HEK293 (cell line): ENCODE measurements at regions not wholly inside any gene's neighbourhood (a gene's known extent, or its start where the extent isn't known, plus 50 kb on each side); places are given as distances from the start of the nearest gene placed in this dataset.

ENCODE experiments used
- CTCF ChIA-PET: fragments of 350-600 bp; formaldehyde crosslinking; extraction: SDS; loops from one replicate; lab custom pipeline; 2021; ENCODE audit warnings: antibody characterized with exemption; lab: Yijun Ruan, JAX
- POLR2A ChIA-PET: fragments of 300-600 bp; formaldehyde crosslinking; extraction: SDS; loops from one replicate; lab custom pipeline; 2020; ENCODE audit warnings: antibody characterized with exemption, inconsistent platforms; lab: Yijun Ruan, JAX
- H3K27ac ChIP-seq: fragments of 200-500 bp; sonication (Bioruptor generic); 2 replicates; pipeline ENCODE4 v1.5.1; 2014; ENCODE audit warnings: low read depth, low read length, control low read depth, inconsistent platforms; ENCODE audit errors: extremely low read depth
- H3K36me3 ChIP-seq, 2 experiments: fragments of 200-500 bp in 1 of 2; sonication (Bioruptor generic) in 1 of 2; 1 replicate in 1 of 2; 2 replicates in 1 of 2; pipeline ENCODE4 v1.5.1; 2014 to 2017; ENCODE audit warnings: inconsistent platforms in 2 of 2, low read length in 2 of 2; ENCODE audit not compliant: control insufficient read depth in 2 of 2, insufficient read depth in 1 of 2
- H3K4me1 ChIP-seq: fragments of 200-500 bp; sonication (Bioruptor generic); 2 replicates; pipeline ENCODE4 v1.5.1; 2014; ENCODE audit warnings: mild to moderate bottlenecking, low read length, inconsistent platforms; ENCODE audit not compliant: control insufficient read depth, insufficient read depth
- H3K4me3 ChIP-seq: 2 replicates; pipeline ENCODE4 v1.5.1; 2011; ENCODE audit warnings: low read depth, mild to moderate bottlenecking, control low read depth, low read length, moderate library complexity
- H3K9me3 ChIP-seq: fragments of 200-500 bp; sonication (Bioruptor generic); 2 replicates; pipeline ENCODE4 v1.5.1; 2014; ENCODE audit warnings: low read depth, low read length, inconsistent platforms; ENCODE audit not compliant: control insufficient read depth, insufficient read depth
- KLF17 ChIP-seq: fragments of 450-650 bp; formaldehyde crosslinking; IDR thresholded peaks from 2 replicates; pipeline ENCODE4 v1.5.1; 2016; ENCODE audit warnings: missing biosample characterization, missing genetic modification characterization
- MEIS1 ChIP-seq: sonication (generic); formaldehyde crosslinking; IDR thresholded peaks from 2 replicates; pipeline ENCODE4 v1.8.1; 2022; ENCODE audit warnings: missing genetic modification reagents, mild to moderate bottlenecking, borderline replicate concordance
- PRDM1 ChIP-seq: fragments of 450-650 bp; formaldehyde crosslinking; IDR thresholded peaks from 2 replicates; pipeline ENCODE4; 2016; ENCODE audit warnings: missing biosample characterization, missing genetic modification characterization
- REST ChIP-seq: fragments of 450-650 bp; formaldehyde crosslinking; IDR thresholded peaks from 2 replicates; pipeline ENCODE4 v1.5.1; 2016; ENCODE audit warnings: missing biosample characterization, missing genetic modification characterization
- SETDB1 ChIP-seq: IDR thresholded peaks from one replicate; pipeline ENCODE4 v1.6.1; 2017; ENCODE audit warnings: mild to moderate bottlenecking, low read length, moderate library complexity, mixed read lengths; ENCODE audit not compliant: insufficient read length
- SP7 ChIP-seq: fragments of 450-650 bp; formaldehyde crosslinking; IDR thresholded peaks from 2 replicates; pipeline ENCODE4 v1.5.1; 2016; ENCODE audit warnings: missing biosample characterization, missing genetic modification characterization
- ZEB2 ChIP-seq: fragments of 450-650 bp; formaldehyde crosslinking; IDR thresholded peaks from 2 replicates; pipeline ENCODE4 v1.5.1; 2016; ENCODE audit warnings: missing biosample characterization, missing genetic modification characterization
- ZNF114 ChIP-seq: fragments of 450-650 bp; formaldehyde crosslinking; IDR thresholded peaks from 2 replicates; pipeline ENCODE4 v1.5.0; 2017; ENCODE audit warnings: missing biosample characterization, missing genetic modification characterization
- ZNF175 ChIP-seq: fragments of 450-650 bp; formaldehyde crosslinking; IDR thresholded peaks from 2 replicates; pipeline ENCODE4 v1.5.1; 2016; ENCODE audit warnings: missing biosample characterization, missing genetic modification characterization
- ZNF266 ChIP-seq: fragments of 450-650 bp; formaldehyde crosslinking; IDR thresholded peaks from 2 replicates; pipeline ENCODE4 v1.5.1; 2016; ENCODE audit warnings: missing biosample characterization, missing genetic modification characterization, low read depth
- ZNF280D ChIP-seq: fragments of 450-650 bp; formaldehyde crosslinking; IDR thresholded peaks from 2 replicates; pipeline ENCODE4 v1.5.1; 2016; ENCODE audit warnings: missing biosample characterization, missing genetic modification characterization
- ZNF449 ChIP-seq: fragments of 450-650 bp; formaldehyde crosslinking; IDR thresholded peaks from 2 replicates; pipeline ENCODE4 v1.5.1; 2017; ENCODE audit warnings: missing biosample characterization, mild to moderate bottlenecking, missing genetic modification characterization, moderate library complexity
- ZNF518A ChIP-seq: fragments of 450-650 bp; formaldehyde crosslinking; conservative IDR thresholded peaks from 2 replicates; pipeline ENCODE4 v1.5.1; 2016; ENCODE audit warnings: low read depth, missing biosample characterization, missing genetic modification characterization
- ZNF76 ChIP-seq: fragments of 450-650 bp; formaldehyde crosslinking; IDR thresholded peaks from 2 replicates; pipeline ENCODE4; 2016; ENCODE audit warnings: low read depth, missing biosample characterization, missing genetic modification characterization, borderline replicate concordance
- ZSCAN16 ChIP-seq: fragments of 450-650 bp; formaldehyde crosslinking; IDR thresholded peaks from 2 replicates; pipeline ENCODE4 v1.5.1; 2016; ENCODE audit warnings: missing biosample characterization, missing genetic modification characterization
- ZXDB ChIP-seq: fragments of 450-650 bp; formaldehyde crosslinking; IDR thresholded peaks from 2 replicates; pipeline ENCODE4 v1.5.1; 2016; ENCODE audit warnings: missing biosample characterization, missing genetic modification characterization

GRCh38 chr12:65667932-65668331, 156.4 kb upstream of the HMGA2 start (continued):
- TF ChIP-seq ZNF449 (no peak), ZNF175 (no peak), KLF17 (no peak), ZNF266 (tag by site-specific recombination) (no peak), ZNF518A (no peak)

- Histone ChIP-seq H3K4me1 (no peaks in the 10 kb centered on the region), H3K27ac (no peak overlapping the region), H3K4me3 (no peak overlapping the region), H3K36me3 (no peaks in the 10 kb centered on the region), H3K9me3 (no peaks in the 10 kb centered on the region)
- POLR2A ChIA-PET, result no interaction called here
- CTCF ChIA-PET, result no interaction called here
- no peak for TF ChIP-seq ZXDB (tag by site-specific recombination)
- TF ChIP-seq SETDB1, result no peak
- TF ChIP-seq ZNF114 (tag by site-specific recombination), result no peak
- TF ChIP-seq MEIS1 (CRISPR knock-in tag), result no peak
- TF ChIP-seq PRDM1 (tag by site-specific recombination), result no peak
- TF ChIP-seq ZNF280D, result no peak
- no peak for TF ChIP-seq ZNF76
Measured at GRCh38 chr12:65668981-65669695, 155.1 kb upstream of the HMGA2 start.

GRCh38 chr12:65670775-65671174, 153.5 kb upstream of the HMGA2 start:
- Histone ChIP-seq H3K27ac (no peak overlapping the region), H3K4me1 (no peaks in the 10 kb centered on the region), H3K4me3 (no peak overlapping the region)
- POLR2A ChIA-PET, result no interaction called here
- CTCF ChIA-PET, result interaction anchor here (0.5 to 0.9 kb wide), 2 partner anchors 15 to 362 kb away, joined by 3 read pairs; no protein-coding TSS in a partner anchor
- TF ChIP-seq REST (tag by site-specific recombination) (no peak), ZSCAN16 (tag by site-specific recombination) (no peak), ZXDB (tag by site-specific recombination) (no peak), SP7 (no peak), ZEB2 (tag by site-specific recombination) (no peak)
- TF ChIP-seq, all 188 proteins: peak for 0
- H3K36me3 ChIP-seq, result no peaks in the 10 kb centered on the region
- H3K9me3 ChIP-seq, result no peaks in the 10 kb centered on the region
